ENCODE measurements at regions not wholly inside any gene's neighbourhood (a gene's known extent, or its start where the extent isn't known, plus 50 kb on each side); places are given as distances from the start of the nearest gene placed in this dataset.

DNA sequence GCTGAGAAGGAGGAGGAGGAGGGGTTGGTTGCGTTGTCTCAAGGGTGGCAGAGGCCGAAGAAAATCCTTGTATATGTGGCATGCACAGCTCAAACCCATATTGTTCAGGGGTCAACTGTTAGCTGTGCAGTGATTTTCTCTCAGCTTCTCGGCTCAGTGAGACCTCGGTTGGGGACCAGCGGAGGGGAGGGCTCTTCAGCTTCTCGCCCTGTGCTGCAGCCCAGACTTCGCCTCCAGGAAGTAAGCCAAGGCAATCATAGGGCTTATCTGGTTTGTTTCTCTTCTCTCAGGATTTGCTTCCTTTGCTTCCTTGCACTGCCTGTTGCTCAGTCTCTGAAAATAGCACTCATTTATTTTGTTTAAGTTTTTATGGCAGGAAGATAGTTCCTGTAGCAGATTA lies 85.5 kb downstream of the SOWAHC start:
- TF ChIP-seq CTCF (conservative IDR thresholded peaks at IDR 0.05; ENCODE audit: low read depth in 2 of 2): no peak
- no peak for TF ChIP-seq REST (IDR thresholded peaks at IDR 0.05; ENCODE audit: unreplicated experiment)
- no peak for TF ChIP-seq EZH2 (IDR thresholded peaks at IDR 0.05; ENCODE audit: low read depth, unreplicated experiment)
- no peak for TF ChIP-seq ZNF114 (CRISPR knock-in tag; IDR thresholded peaks at IDR 0.05)
- no peak for TF ChIP-seq ETS1 (IDR thresholded peaks at IDR 0.05)
